Testis (tissue), 2 donors: ENCODE measurements at regions not wholly inside any gene's neighbourhood (a gene's known extent, or its start where the extent isn't known, plus 50 kb on each side); places are given as distances from the start of the nearest gene placed in this dataset.
"Not testable (repeated sequence)": the region's sequence is repeated elsewhere in the genome, so short reads cannot be mapped to it uniquely, and the experiment has no call there.

ENCODE experiments used
- DNase-seq: peaks from one replicate; pipeline ENCODE4 v3.0.0-alpha.2; 2019
- H3K27ac ChIP-seq, 2 donors: fragments of 200-600 bp; sonication (generic); one replicate each; pipeline ENCODE4 v1.5.1; 2019
- H3K27me3 ChIP-seq: fragments of 200-600 bp; sonication (generic); one replicate; pipeline ENCODE4 v1.5.1; 2019
- H3K36me3 ChIP-seq: fragments of 200-600 bp; sonication (generic); one replicate; pipeline ENCODE4 v1.5.1; 2017; ENCODE audit warnings: low read depth; ENCODE audit errors: missing control alignments
- H3K4me1 ChIP-seq: fragments of 200-600 bp; sonication (generic); one replicate; pipeline ENCODE4 v1.5.1; 2019
- H3K4me3 ChIP-seq, 2 donors: fragments of 200-600 bp; sonication (generic); one replicate each; pipeline ENCODE4 v1.5.1; 2017 to 2019
- H3K9me3 ChIP-seq: fragments of 200-600 bp; sonication (generic); one replicate; pipeline ENCODE4 v1.5.1; 2017
- CTCF ChIP-seq, 3 experiments: fragments of 450-650 bp in 2 of 3; fragments of 200-600 bp in 1 of 3; sonication (generic) in 1 of 3; IDR thresholded peaks; one replicate each; pipeline ENCODE4 v1.5.1; 2016 to 2019; ENCODE audit warnings: antibody characterized with exemption in 3 of 3, mild to moderate bottlenecking in 2 of 3, moderate library complexity in 1 of 3
- POLR2A ChIP-seq: fragments of 450-650 bp; IDR thresholded peaks from one replicate; pipeline ENCODE4 v1.6.1; 2017; ENCODE audit warnings: antibody characterized with exemption, mild to moderate bottlenecking, moderate library complexity
- WGBS, 2 donors: methylation state at CpG; one replicate each; pipeline ENCODE4 v1.1.5; 2018; 5-methylcytosine and 5-hydroxymethylcytosine counted together
- intact Hi-C: fragments of 100-400 bp; cut with DNase I; formaldehyde crosslinking; loops from one replicate; pipeline ENCODE4 v1.15.1; 2023; ENCODE audit warnings: low total_unique reads

- intact Hi-C loops: no loop called here
- Histone ChIP-seq H3K4me3 (no peak overlapping the region), H3K27ac (no peak overlapping the region), H3K9me3 (no peaks in the 10 kb centered on the region), H3K36me3 (no peaks in the 10 kb centered on the region), H3K27me3 (no peaks in the 10 kb centered on the region), H3K4me1 (no peaks in the 10 kb centered on the region)
- 90 to 95% methylated on average over 8 of the region's 8 CpGs for WGBS, 2 donors
- TF ChIP-seq CTCF (IDR thresholded peaks at IDR 0.05): no peak
- no peak for TF ChIP-seq POLR2A
- no peak for DNase-seq
These were observed 218.4 kb downstream of the GLRX3 start for GRCh38 chr10:130354573-130354954.

- H3K4me3 ChIP-seq: no peak overlapping the region
- H3K9me3 ChIP-seq: no peaks in the 10 kb centered on the region
- intact Hi-C loops: no loop called here
- TF ChIP-seq POLR2A (no peak), CTCF (IDR thresholded peaks at IDR 0.05) (no peak)
- 90 to 92% methylated on average over 18 to 20 of the region's 20 CpGs for WGBS, 2 donors
- H3K36me3 ChIP-seq: no peaks in the 10 kb centered on the region
- H3K27me3 ChIP-seq: no peaks in the 10 kb centered on the region
- no peak overlapping the region for H3K27ac ChIP-seq
- no peaks in the 10 kb centered on the region for H3K4me1 ChIP-seq
- no peak for DNase-seq
These were observed 219.0 kb downstream of the GLRX3 start for GRCh38 chr10:130354976-130355795.

GRCh38 chr10:130356429-130356828 lies 220.2 kb downstream of the GLRX3 start:
- H3K27me3 ChIP-seq, H3K27ac ChIP-seq, H3K9me3 ChIP-seq, H3K4me1 ChIP-seq, intact Hi-C loops, H3K36me3 ChIP-seq, DNase-seq, H3K4me3 ChIP-seq: not testable (repeated sequence)
- 81 to 90% methylated on average over 20 to 23 of the region's 23 CpGs for WGBS, 2 donors

- H3K27me3 ChIP-seq: no peaks in the 10 kb centered on the region
- H3K4me1 ChIP-seq: no peaks in the 10 kb centered on the region
- no peak overlapping the region for H3K27ac ChIP-seq
- no peaks in the 10 kb centered on the region for H3K36me3 ChIP-seq
- intact Hi-C loops: no loop called here
- DNase-seq: no peak
- H3K9me3 ChIP-seq: no peaks in the 10 kb centered on the region
- TF ChIP-seq POLR2A: no peak
- no peak for TF ChIP-seq CTCF (IDR thresholded peaks at IDR 0.05)
- 85% methylated on average over 9 of the region's 9 CpGs for WGBS, 2 donors
- no peak overlapping the region for H3K4me3 ChIP-seq
These were observed 221.0 kb downstream of the GLRX3 start for GRCh38 chr10:130357226-130357625.

- TF ChIP-seq CTCF (IDR thresholded peaks at IDR 0.05) (no peak), POLR2A (no peak)
- Histone ChIP-seq H3K27me3 (no peaks in the 10 kb centered on the region), H3K4me1 (no peaks in the 10 kb centered on the region), H3K9me3 (no peaks in the 10 kb centered on the region), H3K27ac (no peak overlapping the region), H3K4me3 (no peak overlapping the region), H3K36me3 (no peaks in the 10 kb centered on the region)
- intact Hi-C loops: no loop called here
- WGBS, 2 donors: 82 to 94% methylated on average over 8 to 12 of the region's 12 CpGs
- DNase-seq: no peak
These were observed 221.8 kb downstream of the GLRX3 start for GRCh38 chr10:130357951-130358350.
